Chondrocyte (in vitro differentiated cells): ENCODE measurements at regions not wholly inside any gene's neighbourhood (a gene's known extent, or its start where the extent isn't known, plus 50 kb on each side); places are given as distances from the start of the nearest gene placed in this dataset.

Experiments used
- DNase-seq: peaks from one replicate; pipeline ENCODE4 v3.0.0; 2021; ENCODE audit warnings: mixed read lengths, low spot score
- H3K27ac Mint-ChIP-seq: one replicate; pipeline ENCODE4 v1.8.0; 2021; ENCODE audit warnings: mild to moderate bottlenecking, moderate library complexity, mixed read lengths; ENCODE audit not compliant: unreplicated experiment
- H3K27me3 Mint-ChIP-seq: 2 replicates; pipeline ENCODE4 v1.8.0; 2021; ENCODE audit warnings: low read depth, mixed read lengths
- H3K36me3 Mint-ChIP-seq: 2 replicates; pipeline ENCODE4 v1.8.0; 2021; ENCODE audit warnings: low read depth, mixed read lengths
- H3K4me1 Mint-ChIP-seq: 2 replicates; pipeline ENCODE4 v1.8.0; 2021; ENCODE audit warnings: low read depth, mild to moderate bottlenecking, mixed read lengths
- H3K4me3 Mint-ChIP-seq: one replicate; pipeline ENCODE4 v1.8.0; 2021; ENCODE audit warnings: mild to moderate bottlenecking, moderate library complexity, mixed read lengths; ENCODE audit not compliant: unreplicated experiment
- H3K9me3 Mint-ChIP-seq: 2 replicates; pipeline ENCODE4 v1.8.0; 2021; ENCODE audit warnings: low read depth, mixed read lengths
- CTCF ChIP-seq: fragments of 200-600 bp; sonication (generic); IDR thresholded peaks from 2 replicates; pipeline ENCODE4 v1.5.0; 2021; ENCODE audit warnings: antibody characterized with exemption, mild to moderate bottlenecking, moderate library complexity

- H3K36me3 Mint-ChIP-seq = no peaks in the 10 kb centered on the region
- no peak for TF ChIP-seq CTCF
- no peak for DNase-seq
- H3K4me1 Mint-ChIP-seq = no peaks in the 10 kb centered on the region
- H3K27ac Mint-ChIP-seq = no peak overlapping the region
- H3K9me3 Mint-ChIP-seq = no peaks in the 10 kb centered on the region
- H3K4me3 Mint-ChIP-seq = no peak overlapping the region
- H3K27me3 Mint-ChIP-seq = peaks cover under 1% of the 10 kb centered on the region
These were observed 161.2 kb upstream of the NRSN1 start for GRCh38 chr6:23964865-23965264.

DNA sequence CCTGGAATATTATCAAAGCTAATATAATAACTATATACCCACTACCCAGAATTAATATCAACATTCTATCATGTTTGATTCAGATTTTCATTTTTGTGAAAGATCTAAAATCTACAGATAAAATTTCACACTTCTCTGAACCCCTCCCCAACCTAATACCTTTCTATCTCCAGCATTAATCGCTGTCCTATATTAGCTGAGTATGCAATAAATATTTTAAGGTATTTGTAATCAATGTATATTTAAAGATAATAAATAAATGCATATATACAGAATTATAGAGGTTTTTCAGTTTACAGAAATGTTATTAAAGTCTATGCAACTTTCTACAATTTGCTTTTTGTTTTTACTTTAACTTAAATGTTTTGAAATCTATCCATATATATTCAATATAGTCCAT, 156.7 kb upstream of the NRSN1 start:
- Mint-ChIP-seq H3K9me3 (no peaks in the 10 kb centered on the region), H3K4me1 (no peaks in the 10 kb centered on the region), H3K27me3 (no peaks in the 10 kb centered on the region), H3K4me3 (no peak overlapping the region), H3K27ac (no peak overlapping the region), H3K36me3 (peaks cover 1% of the 10 kb centered on the region)
- no peak for TF ChIP-seq CTCF
- no peak for DNase-seq

DNA sequence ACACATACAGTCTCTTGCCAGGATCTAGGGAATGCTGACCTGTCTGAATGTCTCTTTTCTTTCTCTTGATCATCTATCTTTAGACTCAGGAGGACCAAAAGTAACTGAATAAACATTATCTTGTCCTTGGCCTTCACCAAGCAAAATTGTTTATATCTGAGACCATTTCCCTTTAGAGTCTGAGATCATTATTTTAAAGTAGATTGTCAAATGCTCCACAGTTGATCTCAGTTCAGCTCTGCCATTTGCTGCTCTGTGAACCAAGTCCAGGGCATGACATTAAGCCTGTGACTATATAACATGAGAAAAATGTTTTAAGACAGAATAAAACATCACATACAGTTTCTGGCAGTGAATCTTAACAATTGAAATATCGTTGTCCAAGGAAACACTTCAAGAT, 148.3 kb upstream of the NRSN1 start:
- Mint-ChIP-seq H3K27me3 (no peaks in the 10 kb centered on the region), H3K36me3 (no peaks in the 10 kb centered on the region), H3K27ac (no peak overlapping the region), H3K4me1 (peaks cover 3% of the 10 kb centered on the region), H3K4me3 (no peak overlapping the region), H3K9me3 (peaks cover 3% of the 10 kb centered on the region)
- DNase-seq = no peak
- TF ChIP-seq CTCF = no peak

- no peak overlapping the region for H3K27ac Mint-ChIP-seq
- H3K36me3 Mint-ChIP-seq = no peaks in the 10 kb centered on the region
- DNase-seq = no peak
- H3K4me3 Mint-ChIP-seq = no peak overlapping the region
- no peak for TF ChIP-seq CTCF
- peaks cover 3% of the 10 kb centered on the region for H3K4me1 Mint-ChIP-seq
- H3K9me3 Mint-ChIP-seq = peaks cover 3% of the 10 kb centered on the region
- no peaks in the 10 kb centered on the region for H3K27me3 Mint-ChIP-seq
These were observed 145.1 kb upstream of the NRSN1 start for GRCh38 chr6:23980965-23981364.

- Mint-ChIP-seq H3K4me3 (no peak overlapping the region), H3K4me1 (peaks cover 3% of the 10 kb centered on the region), H3K36me3 (no peaks in the 10 kb centered on the region), H3K9me3 (peaks cover 3% of the 10 kb centered on the region), H3K27ac (no peak overlapping the region), H3K27me3 (no peaks in the 10 kb centered on the region)
- TF ChIP-seq CTCF = no peak
- no peak for DNase-seq
These were observed 144.1 kb upstream of the NRSN1 start for GRCh38 chr6:23981923-23982322.
